ENCODE measurements at regions not wholly inside any gene's neighbourhood (a gene's known extent, or its start where the extent isn't known, plus 50 kb on each side); places are given as distances from the start of the nearest gene placed in this dataset.

GRCh38 chr16:35186045-35186759 is 1726.8 kb downstream of the TP53TG3F start:
- CTCF ChIA-PET = no interaction called here
- no peaks in the 10 kb centered on the region for H3K9me3 ChIP-seq (ENCODE audit: control insufficient read depth, insufficient read depth, low read depth, low read length)
- no peak for TF ChIP-seq ZNF48 (tag by site-specific recombination; IDR thresholded peaks at IDR 0.05)
- TF ChIP-seq IKZF3 (tag by site-specific recombination; IDR thresholded peaks at IDR 0.05) = no peak
- no peak for TF ChIP-seq ZNF174 (tag by site-specific recombination; IDR thresholded peaks at IDR 0.05)
- TF ChIP-seq SALL2 (tag by site-specific recombination; IDR thresholded peaks at IDR 0.05; ENCODE audit: borderline replicate concordance) = no peak
- TF ChIP-seq ZNF544 (tag by site-specific recombination; IDR thresholded peaks at IDR 0.05) = no peak
- TF ChIP-seq ZNF560 (tag by site-specific recombination; IDR thresholded peaks at IDR 0.05; ENCODE audit: borderline replicate concordance) = no peak
- no peak for TF ChIP-seq PRDM4 (tag by site-specific recombination; IDR thresholded peaks at IDR 0.05)
- TF ChIP-seq BCL11A (tag by site-specific recombination; IDR thresholded peaks at IDR 0.05; ENCODE audit: low read depth) = no peak
- TF ChIP-seq ZNF121 (tag by site-specific recombination; IDR thresholded peaks at IDR 0.05) = no peak
- TF ChIP-seq ZNF707 (tag by site-specific recombination; IDR thresholded peaks at IDR 0.05) = no peak

GRCh38 chr16:35187665-35188225 is 1728.3 kb downstream of the TP53TG3F start:
- TF ChIP-seq HOXD13 (CRISPR knock-in tag; IDR thresholded peaks at IDR 0.05; ENCODE audit: borderline replicate concordance) (no peak), IKZF3 (tag by site-specific recombination; IDR thresholded peaks at IDR 0.05) (no peak), OSR2 (tag by site-specific recombination; IDR thresholded peaks at IDR 0.05) (no peak), BCL11B (tag by site-specific recombination; IDR thresholded peaks at IDR 0.05; ENCODE audit: low read depth) (no peak), ZNF791 (tag by site-specific recombination; IDR thresholded peaks at IDR 0.05) (no peak), ZNF561 (tag by site-specific recombination; IDR thresholded peaks at IDR 0.05; ENCODE audit: borderline replicate concordance) (no peak), ZNF521 (tag by site-specific recombination; IDR thresholded peaks at IDR 0.05) (no peak)
- Histone ChIP-seq H3K9me3 (ENCODE audit: control insufficient read depth, insufficient read depth, low read depth, low read length) (no peaks in the 10 kb centered on the region), H3K4me3 (ENCODE audit: low read depth, low read length) (no peak overlapping the region), H3K36me3 (ENCODE audit: control insufficient read depth in 2 of 2, insufficient read depth in 1 of 2, low read length in 2 of 2) (no peaks in the 10 kb centered on the region), H3K27ac (ENCODE audit: extremely low read depth, low read depth, low read length) (no peak overlapping the region), H3K4me1 (ENCODE audit: control insufficient read depth, insufficient read depth, low read length) (no peaks in the 10 kb centered on the region)
- CTCF ChIA-PET = interaction anchor here (0.6 to 1.1 kb wide), 4 partner anchors 40 to 244 kb away, joined by 3 to 4 read pairs (median 4); no protein-coding TSS in a partner anchor
- POLR2A ChIA-PET = no interaction called here

More at GRCh38 chr16:35186045-35186759, 1726.8 kb downstream of the TP53TG3F start:
- H3K4me1 ChIP-seq (ENCODE audit: control insufficient read depth, insufficient read depth, low read length) = no peaks in the 10 kb centered on the region
- no peak overlapping the region for H3K27ac ChIP-seq (ENCODE audit: extremely low read depth, low read depth, low read length)
- H3K4me3 ChIP-seq (ENCODE audit: low read depth, low read length) = no peak overlapping the region
- H3K36me3 ChIP-seq (ENCODE audit: control insufficient read depth in 2 of 2, insufficient read depth in 1 of 2, low read length in 2 of 2) = no peaks in the 10 kb centered on the region
- POLR2A ChIA-PET = no interaction called here

GRCh38 chr16:35188288-35189155 is 1729.1 kb downstream of the TP53TG3F start:
- no peaks in the 10 kb centered on the region for H3K4me1 ChIP-seq (ENCODE audit: control insufficient read depth, insufficient read depth, low read length)
- ChIA-PET POLR2A (no interaction called here), CTCF (interaction anchor here (0.6 to 1.0 kb wide), 3 partner anchors 39 to 203 kb away, joined by 3 to 4 read pairs (median 4); no protein-coding TSS in a partner anchor)
- H3K27ac ChIP-seq (ENCODE audit: extremely low read depth, low read depth, low read length) = no peak overlapping the region
- no peaks in the 10 kb centered on the region for H3K9me3 ChIP-seq (ENCODE audit: control insufficient read depth, insufficient read depth, low read depth, low read length)
- H3K36me3 ChIP-seq (ENCODE audit: control insufficient read depth in 2 of 2, insufficient read depth in 1 of 2, low read length in 2 of 2) = no peaks in the 10 kb centered on the region
- no peak overlapping the region for H3K4me3 ChIP-seq (ENCODE audit: low read depth, low read length)
- TF ChIP-seq ZNF19 (tag by site-specific recombination; IDR thresholded peaks at IDR 0.05; ENCODE audit: low read depth) (no peak), ZNF692 (tag by site-specific recombination; IDR thresholded peaks at IDR 0.05) (no peak)
